Mucosa of descending colon (tissue), 3 donors: ENCODE measurements at regions not wholly inside any gene's neighbourhood (a gene's known extent, or its start where the extent isn't known, plus 50 kb on each side); places are given as distances from the start of the nearest gene placed in this dataset.
"Not testable (repeated sequence)": the region's sequence is repeated elsewhere in the genome, so short reads cannot be mapped to it uniquely, and the experiment has no call there.

Source experiments
- ATAC-seq: fragments of 200-7000 bp; cut with Tn5 transposase; one replicate; pipeline ENCODE4 v1.9.1; 2020; ENCODE audit warnings: mild to moderate bottlenecking, moderate library complexity
- DNase-seq, 3 donors: peaks; one replicate each; pipeline ENCODE4 v3.0.0-alpha.2; 2020
- H3K36me3 ChIP-seq: fragments of 200-600 bp; one replicate; pipeline ENCODE4 v1.8.0; 2021; ENCODE audit warnings: low read depth, mild to moderate bottlenecking
- H3K4me1 ChIP-seq: fragments of 200-600 bp; one replicate; pipeline ENCODE4 v1.8.0; 2021; ENCODE audit warnings: low read depth, mild to moderate bottlenecking
- H3K4me3 ChIP-seq: fragments of 200-600 bp; one replicate; pipeline ENCODE4 v1.8.0; 2021; ENCODE audit warnings: mild to moderate bottlenecking
- H3K9me3 ChIP-seq: fragments of 200-600 bp; one replicate; pipeline ENCODE4 v1.8.0; 2021; ENCODE audit warnings: mild to moderate bottlenecking
- intact Hi-C, 2 donors: fragments of 100-400 bp; cut with DNase I in 1 of 2; cut with micrococcal nuclease in 1 of 2; formaldehyde crosslinking; loops; one replicate each; pipeline versions ENCODE4 v1.11.0 to v1.11.1; 2022; cut with DNase I, micrococcal nuclease
- TF ChIP-seq, protein P1 (sequence below): fragments of 200-600 bp; IDR thresholded peaks from one replicate; pipeline ENCODE4 v1.8.0; 2022; ENCODE audit warnings: antibody characterized with exemption, mild to moderate bottlenecking
- donor health status: DM: no; HTN: no; CAD: no; lungs with moderate emphysema.
- donor health status: DM: no; HTN: no; CAD: no.
- donor health status: DM: no; HTN: yes; CAD: no.

- DNase-seq (no peak), ATAC-seq (no peak)
- TF ChIP-seq, protein P1, sequence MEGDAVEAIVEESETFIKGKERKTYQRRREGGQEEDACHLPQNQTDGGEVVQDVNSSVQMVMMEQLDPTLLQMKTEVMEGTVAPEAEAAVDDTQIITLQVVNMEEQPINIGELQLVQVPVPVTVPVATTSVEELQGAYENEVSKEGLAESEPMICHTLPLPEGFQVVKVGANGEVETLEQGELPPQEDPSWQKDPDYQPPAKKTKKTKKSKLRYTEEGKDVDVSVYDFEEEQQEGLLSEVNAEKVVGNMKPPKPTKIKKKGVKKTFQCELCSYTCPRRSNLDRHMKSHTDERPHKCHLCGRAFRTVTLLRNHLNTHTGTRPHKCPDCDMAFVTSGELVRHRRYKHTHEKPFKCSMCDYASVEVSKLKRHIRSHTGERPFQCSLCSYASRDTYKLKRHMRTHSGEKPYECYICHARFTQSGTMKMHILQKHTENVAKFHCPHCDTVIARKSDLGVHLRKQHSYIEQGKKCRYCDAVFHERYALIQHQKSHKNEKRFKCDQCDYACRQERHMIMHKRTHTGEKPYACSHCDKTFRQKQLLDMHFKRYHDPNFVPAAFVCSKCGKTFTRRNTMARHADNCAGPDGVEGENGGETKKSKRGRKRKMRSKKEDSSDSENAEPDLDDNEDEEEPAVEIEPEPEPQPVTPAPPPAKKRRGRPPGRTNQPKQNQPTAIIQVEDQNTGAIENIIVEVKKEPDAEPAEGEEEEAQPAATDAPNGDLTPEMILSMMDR = no peak
- Histone ChIP-seq H3K9me3 (no peaks in the 10 kb centered on the region), H3K36me3 (no peaks in the 10 kb centered on the region), H3K4me3 (no peak overlapping the region), H3K4me1 (no peaks in the 10 kb centered on the region)
- intact Hi-C loops = no loop called here
Observed at GRCh38 chr3:33977227-33977626, 178.8 kb downstream of the PDCD6IP start.

DNA sequence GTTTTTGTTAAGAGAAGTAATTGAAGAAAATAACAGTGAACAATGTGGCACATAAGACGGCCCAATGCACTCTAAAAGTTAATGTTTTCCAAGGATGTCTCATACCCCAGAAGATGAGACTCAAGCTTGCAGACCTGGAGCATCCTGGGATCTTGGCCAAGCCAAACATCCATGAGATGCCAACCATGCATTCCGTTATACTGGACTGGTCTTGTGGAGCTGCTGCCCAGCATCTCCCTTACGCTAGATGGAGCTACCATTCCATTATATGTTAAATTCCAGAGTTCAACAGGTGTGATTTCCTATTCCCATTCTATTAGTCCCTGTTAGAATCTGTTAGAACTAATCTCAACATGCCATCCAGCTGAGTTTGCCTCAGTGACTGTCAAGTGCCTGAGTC lies 181.8 kb downstream of the PDCD6IP start:
- Histone ChIP-seq H3K4me3 (no peak overlapping the region), H3K4me1 (no peaks in the 10 kb centered on the region), H3K9me3 (no peaks in the 10 kb centered on the region), H3K36me3 (no peaks in the 10 kb centered on the region)
- TF ChIP-seq, protein P1 = no peak
- intact Hi-C loops = no loop called here
- ATAC-seq (no peak), DNase-seq (no peak)

DNA sequence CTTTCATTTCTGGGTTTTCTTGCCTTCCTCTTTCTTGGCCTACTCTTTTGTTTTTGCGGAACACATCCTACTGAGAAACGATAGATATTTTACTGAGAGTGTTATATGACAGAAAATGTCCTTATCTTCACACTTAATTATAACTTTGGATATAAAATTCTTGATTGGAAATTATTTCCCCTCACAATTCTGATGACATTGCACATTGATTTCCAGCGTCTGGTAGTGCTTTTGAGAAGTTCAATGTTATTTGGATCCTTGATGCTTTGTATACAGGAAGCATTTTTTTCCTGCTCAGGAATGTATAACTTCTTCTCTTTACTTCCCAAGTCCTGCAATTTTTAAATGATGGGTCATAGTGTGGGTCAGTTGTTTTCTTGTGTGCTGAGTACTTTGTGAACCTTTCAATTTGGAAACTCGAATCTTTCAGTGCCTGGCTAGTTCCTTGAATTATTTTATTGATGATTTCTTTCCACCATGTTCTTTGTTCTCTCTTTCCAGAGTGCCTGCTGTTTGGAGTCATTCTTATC lies 183.9 kb downstream of the PDCD6IP start:
- Histone ChIP-seq H3K9me3 (no peaks in the 10 kb centered on the region), H3K36me3 (no peaks in the 10 kb centered on the region), H3K4me3 (no peak overlapping the region), H3K4me1 (no peaks in the 10 kb centered on the region)
- DNase-seq (no peak), ATAC-seq (no peak)
- intact Hi-C loops = no loop called here
- TF ChIP-seq, protein P1 = no peak

GRCh38 chr3:33982949-33983348 lies 184.5 kb downstream of the PDCD6IP start:
- DNase-seq, H3K4me3 ChIP-seq, H3K9me3 ChIP-seq, intact Hi-C loops, ATAC-seq, H3K4me1 ChIP-seq, H3K36me3 ChIP-seq: not testable (repeated sequence)

DNA sequence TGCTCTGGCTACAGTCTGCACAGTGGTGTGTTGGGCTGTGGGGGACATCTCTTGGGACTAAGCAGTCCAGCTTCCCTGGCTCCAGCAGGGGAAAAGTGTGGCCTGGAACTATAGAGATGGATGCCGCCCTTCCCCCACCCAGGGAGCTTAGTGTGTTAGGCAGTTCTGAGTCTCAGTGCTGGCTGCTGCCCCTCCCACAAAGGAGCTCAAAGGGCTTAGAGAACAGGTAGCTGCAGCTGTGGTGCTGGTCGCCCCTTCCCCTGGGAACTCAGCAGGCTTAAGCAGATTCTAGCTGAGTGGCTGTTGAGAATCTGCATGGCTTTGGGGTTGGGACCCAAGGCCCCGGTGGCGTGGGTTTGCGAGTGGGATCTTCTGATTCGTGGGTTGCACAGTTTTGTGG lies 190.8 kb downstream of the PDCD6IP start:
- DNase-seq = no peak
- no peaks in the 10 kb centered on the region for H3K9me3 ChIP-seq
- TF ChIP-seq, protein P1 = no peak
- H3K4me3 ChIP-seq = no peak overlapping the region
- H3K36me3 ChIP-seq = no peaks in the 10 kb centered on the region
- no peaks in the 10 kb centered on the region for H3K4me1 ChIP-seq
- ATAC-seq = no peak
- intact Hi-C loops = no loop called here

- Histone ChIP-seq H3K4me3 (no peak overlapping the region), H3K4me1 (no peaks in the 10 kb centered on the region), H3K9me3 (peaks cover 7% of the 10 kb centered on the region), H3K36me3 (no peaks in the 10 kb centered on the region)
- TF ChIP-seq, protein P1 = no peak
- ATAC-seq (no peak), DNase-seq (no peak)
- intact Hi-C loops = no loop called here
Observed at GRCh38 chr3:33991673-33992072, 193.2 kb downstream of the PDCD6IP start.
